ENCODE measurements at regions not wholly inside any gene's neighbourhood (a gene's known extent, or its start where the extent isn't known, plus 50 kb on each side); places are given as distances from the start of the nearest gene placed in this dataset.

GRCh38 chr1:213776969-213777368 is 210.8 kb upstream of the PROX1 start:
- Histone ChIP-seq H3K27me3 (ENCODE audit: control insufficient read depth, insufficient read depth, low read length) (no peaks in the 10 kb centered on the region), H3K36me3 (ENCODE audit: control insufficient read depth, insufficient read depth, low read length) (no peaks in the 10 kb centered on the region), H3K9me3 (ENCODE audit: control insufficient read depth, low read length) (no peaks in the 10 kb centered on the region), H3K4me3 (ENCODE audit: low read depth, low read length) (no peak overlapping the region), H3K27ac (no peak overlapping the region), H3K4me2 (ENCODE audit: low read length) (no peak overlapping the region), H3K4me1 (no peaks in the 10 kb centered on the region), H2AFZ (no peak overlapping the region), H3K9ac (no peak overlapping the region), H3K79me2 (no peaks in the 10 kb centered on the region)
- TF ChIP-seq CTCF (IDR thresholded peaks at IDR 0.05), result no peak

GRCh38 chr1:213779228-213779627 is 208.5 kb upstream of the PROX1 start:
- no peak for TF ChIP-seq CTCF (IDR thresholded peaks at IDR 0.05)
- no peak overlapping the region for H3K27ac ChIP-seq
- no peaks in the 10 kb centered on the region for H3K9me3 ChIP-seq (ENCODE audit: control insufficient read depth, low read length)
- H3K36me3 ChIP-seq (ENCODE audit: control insufficient read depth, insufficient read depth, low read length), result no peaks in the 10 kb centered on the region
- no peaks in the 10 kb centered on the region for H3K79me2 ChIP-seq
- no peak overlapping the region for H3K9ac ChIP-seq
- no peak overlapping the region for H3K4me2 ChIP-seq (ENCODE audit: low read length)
- H3K4me1 ChIP-seq, result no peaks in the 10 kb centered on the region
- no peak overlapping the region for H3K4me3 ChIP-seq (ENCODE audit: low read depth, low read length)
- H2AFZ ChIP-seq, result no peak overlapping the region
- no peaks in the 10 kb centered on the region for H3K27me3 ChIP-seq (ENCODE audit: control insufficient read depth, insufficient read depth, low read length)

- Histone ChIP-seq H3K79me2 (no peaks in the 10 kb centered on the region), H3K9me3 (ENCODE audit: control insufficient read depth, low read length) (no peaks in the 10 kb centered on the region), H3K9ac (no peak overlapping the region), H2AFZ (no peak overlapping the region), H3K27me3 (ENCODE audit: control insufficient read depth, insufficient read depth, low read length) (no peaks in the 10 kb centered on the region), H3K27ac (no peak overlapping the region), H3K4me1 (no peaks in the 10 kb centered on the region), H3K4me2 (ENCODE audit: low read length) (no peak overlapping the region), H3K4me3 (ENCODE audit: low read depth, low read length) (no peak overlapping the region), H3K36me3 (ENCODE audit: control insufficient read depth, insufficient read depth, low read length) (no peaks in the 10 kb centered on the region)
- TF ChIP-seq CTCF (IDR thresholded peaks at IDR 0.05), result no peak
These were observed 204.7 kb upstream of the PROX1 start for GRCh38 chr1:213782941-213783672.

- Histone ChIP-seq H3K36me3 (ENCODE audit: control insufficient read depth, insufficient read depth, low read length) (no peaks in the 10 kb centered on the region), H3K9me3 (ENCODE audit: control insufficient read depth, low read length) (no peaks in the 10 kb centered on the region), H3K4me2 (ENCODE audit: low read length) (no peak overlapping the region), H3K79me2 (no peaks in the 10 kb centered on the region), H3K4me1 (no peaks in the 10 kb centered on the region), H3K27me3 (ENCODE audit: control insufficient read depth, insufficient read depth, low read length) (no peaks in the 10 kb centered on the region), H3K27ac (no peak overlapping the region), H2AFZ (no peak overlapping the region), H3K9ac (no peak overlapping the region), H3K4me3 (ENCODE audit: low read depth, low read length) (no peak overlapping the region)
- no peak for TF ChIP-seq CTCF (IDR thresholded peaks at IDR 0.05)
These were observed 203.9 kb upstream of the PROX1 start for GRCh38 chr1:213783893-213784292.

- no peak overlapping the region for H3K4me3 ChIP-seq (ENCODE audit: low read depth, low read length)
These were observed 201.1 kb upstream of the PROX1 start for GRCh38 chr1:213786683-213787082.

More at GRCh38 chr1:213786683-213787082, 201.1 kb upstream of the PROX1 start:
- no peak for TF ChIP-seq CTCF (IDR thresholded peaks at IDR 0.05)
- Histone ChIP-seq H3K27ac (no peak overlapping the region), H3K4me1 (no peaks in the 10 kb centered on the region), H3K27me3 (ENCODE audit: control insufficient read depth, insufficient read depth, low read length) (no peaks in the 10 kb centered on the region), H3K9me3 (ENCODE audit: control insufficient read depth, low read length) (no peaks in the 10 kb centered on the region), H3K9ac (no peak overlapping the region), H3K4me2 (ENCODE audit: low read length) (no peak overlapping the region), H3K36me3 (ENCODE audit: control insufficient read depth, insufficient read depth, low read length) (no peaks in the 10 kb centered on the region), H2AFZ (no peak overlapping the region), H3K79me2 (no peaks in the 10 kb centered on the region)
